Esophagus squamous epithelium (tissue), 4 donors: ENCODE measurements at regions not wholly inside any gene's neighbourhood (a gene's known extent, or its start where the extent isn't known, plus 50 kb on each side); places are given as distances from the start of the nearest gene placed in this dataset.

Experiments
- CTCF ChIP-seq, 6 experiments: fragments of 450-650 bp in 4 of 6; fragments of 200-600 bp in 2 of 6; sonication (generic) in 2 of 6; IDR thresholded peaks; one replicate each; pipeline ENCODE4 v1.5.1; 2016 to 2019; ENCODE audit warnings: antibody characterized with exemption in 6 of 6, mild to moderate bottlenecking in 4 of 6, moderate library complexity in 4 of 6
- POLR2A ChIP-seq, 4 donors: fragments of 450-650 bp; IDR thresholded peaks; one replicate each; pipeline ENCODE4 v1.6.1; 2017; ENCODE audit warnings: antibody characterized with exemption in 4 of 4, mild to moderate bottlenecking in 4 of 4, moderate library complexity in 3 of 4

- TF ChIP-seq CTCF (IDR thresholded peaks at IDR 0.05): no peak
- no peak for TF ChIP-seq POLR2A (IDR thresholded peaks at IDR 0.05)
Measured at GRCh38 chr2:59018737-59019136, 777.6 kb upstream of the FANCL start.
